Natural killer cell (primary cell): ENCODE measurements at regions not wholly inside any gene's neighbourhood (a gene's known extent, or its start where the extent isn't known, plus 50 kb on each side); places are given as distances from the start of the nearest gene placed in this dataset.
"Not testable (repeated sequence)": the region's sequence is repeated elsewhere in the genome, so short reads cannot be mapped to it uniquely, and the experiment has no call there.

Source experiments
- ATAC-seq, 3 donors: fragments of 150-1000 bp in 2 of 3; fragments of 200-7000 bp in 1 of 3; cut with Tn5 transposase; 1 replicate in 1 of 3; 2 replicates in 2 of 3; pipeline ENCODE4 v1.10.0; 2021; ENCODE audit warnings: mild to moderate bottlenecking in 2 of 3, moderate library complexity in 2 of 3
- DNase-seq, 2 donors: peaks; one replicate each; pipeline versions ENCODE4 v3.0.0 to v3.0.0-alpha.2; 2013 to 2021; ENCODE audit warnings: mixed read lengths in 1 of 2
- H3K27ac ChIP-seq: one replicate; pipeline ENCODE4 v1.5.1; 2013; ENCODE audit warnings: mild to moderate bottlenecking, low read length
- H3K27me3 ChIP-seq: one replicate; pipeline ENCODE4 v1.6.1; 2013; ENCODE audit warnings: low read length; ENCODE audit not compliant: control insufficient read depth, insufficient read depth
- H3K36me3 ChIP-seq: one replicate; pipeline ENCODE4 v1.6.1; 2013; ENCODE audit warnings: low read length; ENCODE audit not compliant: control insufficient read depth, insufficient read depth
- H3K4me1 ChIP-seq: one replicate; pipeline ENCODE4 v1.6.1; 2013; ENCODE audit warnings: low read length; ENCODE audit not compliant: control insufficient read depth, insufficient read depth
- H3K4me3 ChIP-seq: one replicate; pipeline ENCODE4 v1.5.1; 2013; ENCODE audit warnings: low read length
- H3K9me3 ChIP-seq: one replicate; pipeline ENCODE4 v1.6.1; 2013; ENCODE audit warnings: low read length; ENCODE audit not compliant: control insufficient read depth, insufficient read depth
- H3K27ac Mint-ChIP-seq, 2 donors: one replicate each; pipeline ENCODE4 v1.8.0; 2022; ENCODE audit warnings: mild to moderate bottlenecking in 2 of 2, mixed read lengths in 2 of 2, moderate library complexity in 1 of 2
- H3K27me3 Mint-ChIP-seq, 2 donors: one replicate each; pipeline ENCODE4 v1.8.0; 2022; ENCODE audit warnings: low read depth in 2 of 2, mixed read lengths in 2 of 2
- H3K36me3 Mint-ChIP-seq: one replicate; pipeline ENCODE4 v1.8.0; 2022; ENCODE audit warnings: mixed read lengths
- H3K4me1 Mint-ChIP-seq, 2 donors: one replicate each; pipeline ENCODE4 v1.8.0; 2022; ENCODE audit warnings: mixed read lengths in 2 of 2
- H3K4me3 Mint-ChIP-seq: one replicate; pipeline ENCODE4 v1.8.0; 2022; ENCODE audit warnings: mild to moderate bottlenecking, moderate library complexity, mixed read lengths
- H3K9me3 Mint-ChIP-seq, 2 donors: one replicate each; pipeline ENCODE4 v1.8.0; 2022; ENCODE audit warnings: mixed read lengths in 2 of 2
- WGBS: methylation state at CpG from one replicate; pipeline ENCODE4 v1.1.7; 2013; ENCODE audit warnings: missing lambda C conversion rate; ENCODE audit not compliant: insufficient coverage; 5-methylcytosine and 5-hydroxymethylcytosine counted together
- intact Hi-C: fragments of 100-400 bp; cut with micrococcal nuclease; formaldehyde crosslinking; loops from one replicate; pipeline ENCODE4 v1.14.2; 2022
- TF ChIP-seq, protein P1 (sequence below): fragments of 200-600 bp; IDR thresholded peaks from one replicate; pipeline ENCODE4 v1.8.0; 2022; ENCODE audit warnings: antibody characterized with exemption

DNA sequence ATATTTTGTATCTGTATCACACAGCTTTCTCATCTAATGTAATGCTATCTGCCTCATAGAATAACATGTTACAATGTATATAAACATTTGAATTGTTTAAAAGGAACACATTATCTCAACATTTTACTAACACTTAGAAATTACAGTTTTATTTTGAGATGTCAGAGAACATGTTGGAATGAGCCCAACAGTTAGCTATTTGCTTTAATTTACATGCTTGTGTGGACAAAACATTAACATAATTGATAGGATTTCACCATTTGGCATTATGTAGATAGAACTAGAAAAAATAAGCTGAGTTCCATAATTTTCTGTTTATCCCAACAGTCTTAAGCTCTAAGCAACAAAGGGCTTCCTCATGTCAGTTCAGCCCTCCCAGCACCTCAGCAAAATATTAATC, 330.9 kb downstream of the LMBRD1 start:
- no peaks in the 10 kb centered on the region for H3K27me3 ChIP-seq
- TF ChIP-seq, protein P1, sequence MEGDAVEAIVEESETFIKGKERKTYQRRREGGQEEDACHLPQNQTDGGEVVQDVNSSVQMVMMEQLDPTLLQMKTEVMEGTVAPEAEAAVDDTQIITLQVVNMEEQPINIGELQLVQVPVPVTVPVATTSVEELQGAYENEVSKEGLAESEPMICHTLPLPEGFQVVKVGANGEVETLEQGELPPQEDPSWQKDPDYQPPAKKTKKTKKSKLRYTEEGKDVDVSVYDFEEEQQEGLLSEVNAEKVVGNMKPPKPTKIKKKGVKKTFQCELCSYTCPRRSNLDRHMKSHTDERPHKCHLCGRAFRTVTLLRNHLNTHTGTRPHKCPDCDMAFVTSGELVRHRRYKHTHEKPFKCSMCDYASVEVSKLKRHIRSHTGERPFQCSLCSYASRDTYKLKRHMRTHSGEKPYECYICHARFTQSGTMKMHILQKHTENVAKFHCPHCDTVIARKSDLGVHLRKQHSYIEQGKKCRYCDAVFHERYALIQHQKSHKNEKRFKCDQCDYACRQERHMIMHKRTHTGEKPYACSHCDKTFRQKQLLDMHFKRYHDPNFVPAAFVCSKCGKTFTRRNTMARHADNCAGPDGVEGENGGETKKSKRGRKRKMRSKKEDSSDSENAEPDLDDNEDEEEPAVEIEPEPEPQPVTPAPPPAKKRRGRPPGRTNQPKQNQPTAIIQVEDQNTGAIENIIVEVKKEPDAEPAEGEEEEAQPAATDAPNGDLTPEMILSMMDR = no peak
- Mint-ChIP-seq H3K4me3 (no peak overlapping the region), H3K4me1 (no peaks in the 10 kb centered on the region), H3K36me3 (no peaks in the 10 kb centered on the region), H3K27me3 (no peaks in the 10 kb centered on the region), H3K9me3 (peaks cover 4% of the 10 kb centered on the region in 2 donors), H3K27ac (no peak overlapping the region)
- ATAC-seq = no peak
- H3K36me3 ChIP-seq = no peaks in the 10 kb centered on the region
- H3K27ac ChIP-seq = no peak overlapping the region
- H3K4me1 ChIP-seq = no peaks in the 10 kb centered on the region
- intact Hi-C loops = no loop called here
- no peak for DNase-seq
- H3K9me3 ChIP-seq = peaks cover 4% of the 10 kb centered on the region
- no peak overlapping the region for H3K4me3 ChIP-seq

DNA sequence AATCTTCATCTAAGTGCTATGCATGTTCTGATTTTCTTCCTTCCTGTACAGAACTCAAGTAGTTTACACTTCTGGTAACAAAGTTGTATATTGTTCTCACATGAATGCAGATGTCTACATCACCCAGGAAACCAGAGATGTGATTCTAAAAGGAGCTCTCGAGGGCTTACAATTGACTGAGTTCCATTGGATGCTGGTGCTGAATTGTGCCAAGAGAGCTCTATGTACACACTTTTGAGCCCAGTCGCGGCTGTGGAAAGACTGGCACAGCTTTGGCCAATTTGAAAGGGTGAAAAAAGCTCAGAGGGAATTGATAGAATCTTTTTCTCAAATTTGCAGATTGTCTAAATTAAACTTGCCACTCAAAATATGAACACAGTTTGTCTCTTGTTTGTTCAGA, 340.7 kb downstream of the LMBRD1 start:
- Mint-ChIP-seq H3K9me3 (peaks cover 6 to 14% of the 10 kb centered on the region in 2 donors), H3K27ac (no peak overlapping the region), H3K4me3 (no peak overlapping the region), H3K27me3 (no peaks in the 10 kb centered on the region), H3K4me1 (no peaks in the 10 kb centered on the region), H3K36me3 (no peaks in the 10 kb centered on the region)
- Histone ChIP-seq H3K4me3 (no peak overlapping the region), H3K27me3 (no peaks in the 10 kb centered on the region), H3K9me3 (peaks cover 4% of the 10 kb centered on the region), H3K27ac (no peak overlapping the region), H3K36me3 (no peaks in the 10 kb centered on the region), H3K4me1 (no peaks in the 10 kb centered on the region)
- no peak for ATAC-seq
- intact Hi-C loops = no loop called here
- TF ChIP-seq, protein P1 = no peak
- 90% methylated on average over 3 of the region's 3 CpGs for WGBS
- DNase-seq = no peak

DNA sequence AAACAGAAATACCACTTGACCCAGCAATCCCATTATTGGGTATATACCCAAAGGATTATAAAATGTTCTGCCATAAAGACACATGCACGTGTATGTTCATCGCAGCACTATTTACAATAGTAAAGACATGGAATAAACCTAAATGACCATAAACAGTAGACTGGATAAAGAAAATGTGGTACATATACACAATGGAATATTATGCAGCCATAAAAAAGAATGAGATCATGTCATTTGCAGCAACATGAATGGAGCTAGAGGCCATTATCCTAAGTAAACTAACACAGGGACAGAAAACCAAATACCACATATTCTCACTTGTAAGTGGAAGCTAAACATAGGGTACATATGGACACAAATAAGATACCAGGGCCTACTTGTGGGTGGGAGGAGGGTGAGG, 342.2 kb downstream of the LMBRD1 start:
- H3K36me3 Mint-ChIP-seq, H3K27ac Mint-ChIP-seq, H3K4me1 Mint-ChIP-seq, H3K27me3 Mint-ChIP-seq, H3K36me3 ChIP-seq, H3K4me1 ChIP-seq, intact Hi-C loops, H3K27ac ChIP-seq, DNase-seq, H3K4me3 Mint-ChIP-seq, ATAC-seq, H3K9me3 ChIP-seq, H3K27me3 ChIP-seq, H3K4me3 ChIP-seq: not testable (repeated sequence)
- WGBS = no CpG with 5 or more reads among the region's 2 CpGs
- H3K9me3 Mint-ChIP-seq = peaks cover 6 to 14% of the 10 kb centered on the region in 2 donors

DNA sequence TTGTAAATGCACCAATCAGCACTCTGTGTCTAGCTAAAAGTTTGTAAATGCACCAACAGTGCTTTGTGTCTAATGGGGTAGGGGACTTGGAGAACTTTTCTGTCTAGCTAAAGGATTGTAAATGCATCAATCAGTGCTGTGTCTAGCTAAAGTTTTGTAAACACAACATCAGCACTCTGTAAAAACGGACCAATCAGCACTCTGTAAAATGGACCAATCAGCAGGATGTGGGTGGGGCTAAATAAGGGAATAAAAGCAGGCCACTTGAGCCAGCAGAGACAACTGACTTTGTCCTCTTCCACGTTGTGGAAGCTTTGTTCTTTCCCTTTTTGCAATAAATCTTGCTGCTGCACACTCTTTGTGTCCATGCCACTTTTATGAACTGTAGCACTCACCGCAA, 346.3 kb downstream of the LMBRD1 start:
- H3K4me3 ChIP-seq, H3K36me3 Mint-ChIP-seq, H3K4me1 ChIP-seq, intact Hi-C loops, H3K9me3 ChIP-seq, H3K4me3 Mint-ChIP-seq, H3K27me3 Mint-ChIP-seq, DNase-seq, H3K27ac ChIP-seq, H3K4me1 Mint-ChIP-seq, H3K27ac Mint-ChIP-seq, H3K36me3 ChIP-seq, H3K27me3 ChIP-seq, ATAC-seq: not testable (repeated sequence)
- WGBS = 61% methylated on average over 3 of the region's 3 CpGs
- peaks cover 14 to 27% of the 10 kb centered on the region in 2 donors for H3K9me3 Mint-ChIP-seq

DNA sequence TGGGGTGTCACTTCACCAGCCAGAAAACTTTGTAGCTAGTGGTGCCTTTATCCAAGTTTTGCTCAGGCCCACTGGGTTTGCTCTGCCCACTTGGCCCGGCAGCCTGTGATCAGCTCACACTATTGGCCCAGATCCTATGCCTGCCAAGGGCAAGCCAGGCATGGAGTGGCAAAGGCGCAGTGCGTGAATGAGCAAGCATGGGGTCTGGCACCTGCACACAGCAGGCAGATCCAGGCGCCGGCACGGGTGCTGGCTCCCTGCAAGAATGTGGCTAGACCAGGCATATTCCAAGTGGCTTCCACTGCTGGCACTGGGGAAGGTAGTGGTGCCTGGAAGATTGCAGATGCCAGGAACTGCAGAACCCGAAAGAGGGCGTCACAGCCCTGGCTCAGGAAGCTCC, 346.9 kb downstream of the LMBRD1 start:
- Mint-ChIP-seq H3K4me3 (no peak overlapping the region), H3K27ac (no peak overlapping the region), H3K27me3 (no peaks in the 10 kb centered on the region), H3K9me3 (peaks cover 14 to 25% of the 10 kb centered on the region in 2 donors), H3K4me1 (no peaks in the 10 kb centered on the region), H3K36me3 (peaks cover 5% of the 10 kb centered on the region)
- no peak for DNase-seq
- Histone ChIP-seq H3K27ac (no peak overlapping the region), H3K9me3 (peaks cover 9% of the 10 kb centered on the region), H3K36me3 (no peaks in the 10 kb centered on the region), H3K27me3 (no peaks in the 10 kb centered on the region), H3K4me1 (no peaks in the 10 kb centered on the region), H3K4me3 (no peak overlapping the region)
- 91% methylated on average over 8 of the region's 8 CpGs for WGBS
- TF ChIP-seq, protein P1 = no peak
- ATAC-seq = no peak
- intact Hi-C loops = no loop called here
